ENCODE measurements at regions not wholly inside any gene's neighbourhood (a gene's known extent, or its start where the extent isn't known, plus 50 kb on each side); places are given as distances from the start of the nearest gene placed in this dataset.

DNA sequence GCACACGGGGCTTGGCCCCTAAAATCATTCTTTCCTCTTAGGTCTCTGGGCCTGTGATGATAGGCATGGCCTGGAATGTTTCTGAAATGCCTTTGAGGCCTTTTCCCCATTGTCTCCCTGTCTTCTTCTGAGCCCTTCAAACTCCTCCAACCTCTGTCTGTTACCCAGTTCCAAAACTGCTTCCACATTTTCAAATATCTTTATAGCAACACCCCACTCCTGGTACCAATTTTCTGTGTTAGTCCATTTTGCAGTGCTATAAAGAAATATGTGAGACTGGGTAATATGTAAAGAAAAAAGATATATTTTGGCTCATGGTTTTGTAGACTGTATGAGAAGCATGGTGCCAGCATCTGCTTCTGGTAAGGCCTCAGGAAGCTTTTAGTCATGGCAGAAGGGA lies 158.8 kb downstream of the TM2D1 start:
- TF ChIP-seq EP300 (IDR thresholded peaks at IDR 0.05) (no peak), POLR2AphosphoS5 (IDR thresholded peaks at IDR 0.05) (no peak), CTCF (IDR thresholded peaks at IDR 0.05) (no peak)

All from esophagus muscularis mucosa (tissue), 4 donors.